IMR-90 (cell line): ENCODE measurements at regions not wholly inside any gene's neighbourhood (a gene's known extent, or its start where the extent isn't known, plus 50 kb on each side); places are given as distances from the start of the nearest gene placed in this dataset.

Experiments used
- ATAC-seq: fragments of 200-7000 bp; cut with Tn5 transposase; 2 replicates; pipeline ENCODE4 v1.9.1; 2020; ENCODE audit warnings: low read depth, mild to moderate bottlenecking, moderate library complexity
- BruUV-seq: library from RNA; stranded (reverse); fragments of 400-500 nt; replicated peaks from 2 replicates; lab custom pipeline; 2021; lab: Mats Ljungman, UMichigan
- CTCF ChIA-PET: fragments of 300-600 bp; formaldehyde crosslinking; extraction: SDS; loops from one replicate; lab custom pipeline; 2021; ENCODE audit warnings: antibody characterized with exemption; lab: Yijun Ruan, JAX
- POLR2A ChIA-PET: fragments of 300-600 bp; sonication (Branson Sonifier 250); formaldehyde crosslinking; loops from one replicate; lab custom pipeline; 2022; ENCODE audit warnings: antibody characterized with exemption; ENCODE audit not compliant: unreplicated experiment; lab: Charles Lee
- DNase-seq: peaks from one replicate; pipeline ENCODE4 v3.0.0; 2013
- H2AFZ ChIP-seq: replicated peaks from 2 replicates; pipeline ENCODE3; 2013; ENCODE audit warnings: low read length, mild to moderate bottlenecking; ENCODE audit not compliant: poor library complexity
- H2AK5ac ChIP-seq: 2 replicates; pipeline ENCODE4 v1.6.1; 2013; ENCODE audit warnings: low read depth, low read length, inconsistent platforms
- H2AK9ac ChIP-seq: replicated peaks from 2 replicates; pipeline ENCODE3; 2013; ENCODE audit warnings: mild to moderate bottlenecking, low read depth, low read length, moderate library complexity; ENCODE audit not compliant: poor library complexity
- H2BK120ac ChIP-seq: 2 replicates; pipeline ENCODE4 v1.6.1; 2013; ENCODE audit warnings: low read depth, low read length, inconsistent platforms
- H2BK15ac ChIP-seq: 3 replicates; pipeline ENCODE4 v1.6.1; 2013; ENCODE audit warnings: low read depth, low read length, inconsistent platforms
- H2BK20ac ChIP-seq: 2 replicates; pipeline ENCODE4 v1.6.1; 2013; ENCODE audit warnings: low read depth, mild to moderate bottlenecking, inconsistent platforms, low read length, moderate library complexity
- H2BK5ac ChIP-seq: 2 replicates; pipeline ENCODE4 v1.6.1; 2013; ENCODE audit warnings: mild to moderate bottlenecking, low read depth, low read length, inconsistent platforms; ENCODE audit not compliant: poor library complexity, severe bottlenecking
- H3K14ac ChIP-seq: replicated peaks from 2 replicates; pipeline ENCODE4 v1.6.1; 2013; ENCODE audit warnings: low read depth, low read length, inconsistent platforms
- H3K18ac ChIP-seq: 2 replicates; pipeline ENCODE4 v1.6.1; 2013; ENCODE audit warnings: low read depth, low read length, control low read depth
- H3K23ac ChIP-seq: 2 replicates; pipeline ENCODE4 v1.6.1; 2013; ENCODE audit warnings: low read depth, low read length, inconsistent platforms
- H3K27ac ChIP-seq: 2 replicates; pipeline ENCODE4 v1.5.1; 2013; ENCODE audit warnings: mild to moderate bottlenecking, control low read depth, low read length; ENCODE audit not compliant: insufficient read depth
- H3K27me3 ChIP-seq: 2 replicates; pipeline ENCODE4 v1.6.1; 2013; ENCODE audit warnings: low read length; ENCODE audit not compliant: control insufficient read depth, insufficient read depth
- H3K36me3 ChIP-seq: 2 replicates; pipeline ENCODE4 v1.6.1; 2013; ENCODE audit warnings: low read length, mixed read lengths; ENCODE audit not compliant: control insufficient read depth, insufficient read depth
- H3K4ac ChIP-seq: 2 replicates; pipeline ENCODE4 v1.6.1; 2013; ENCODE audit warnings: low read depth, low read length, inconsistent platforms
- H3K4me1 ChIP-seq: 2 replicates; pipeline ENCODE4 v1.6.1; 2013; ENCODE audit warnings: low read length, mixed read lengths; ENCODE audit not compliant: control insufficient read depth, insufficient read depth
- H3K4me2 ChIP-seq: 2 replicates; pipeline ENCODE4 v1.6.1; 2013; ENCODE audit warnings: low read depth, mild to moderate bottlenecking, control low read depth, low read length, moderate library complexity
- H3K4me3 ChIP-seq: 2 replicates; pipeline ENCODE4 v1.5.1; 2013; ENCODE audit warnings: low read depth, mild to moderate bottlenecking, control low read depth, low read length, moderate library complexity; ENCODE audit not compliant: insufficient read depth
- H3K56ac ChIP-seq: 2 replicates; pipeline ENCODE4 v1.6.1; 2013; ENCODE audit warnings: low read length, inconsistent platforms; ENCODE audit not compliant: insufficient read depth; ENCODE audit errors: extremely low read depth
- H3K79me1 ChIP-seq, 2 experiments: 2 replicates each; pipeline ENCODE4 v1.6.1; 2013; ENCODE audit warnings: low read length in 2 of 2, inconsistent platforms in 1 of 2, low read depth in 1 of 2
- H3K9ac ChIP-seq: 2 replicates; pipeline ENCODE4 v1.6.1; 2013; ENCODE audit warnings: low read depth, low read length, control low read depth
- H3K9me1 ChIP-seq: 2 replicates; pipeline ENCODE4 v1.6.1; 2013; ENCODE audit warnings: low read length, inconsistent platforms; ENCODE audit not compliant: insufficient read depth
- H3K9me3 ChIP-seq: 2 replicates; pipeline ENCODE4 v1.6.1; 2013; ENCODE audit warnings: low read length; ENCODE audit not compliant: control insufficient read depth, insufficient read depth
- H4K20me1 ChIP-seq: 2 replicates; pipeline ENCODE4 v1.6.1; 2013; ENCODE audit warnings: low read length, inconsistent platforms; ENCODE audit not compliant: insufficient read depth
- H4K5ac ChIP-seq: 2 replicates; pipeline ENCODE4 v1.6.1; 2013; ENCODE audit warnings: mild to moderate bottlenecking, low read depth, low read length, control low read depth
- H4K8ac ChIP-seq, 2 experiments: 2 replicates each; pipeline ENCODE4 v1.6.1; 2013; ENCODE audit warnings: low read depth in 2 of 2, low read length in 2 of 2, control low read depth in 1 of 2, inconsistent platforms in 1 of 2
- H4K91ac ChIP-seq: 2 replicates; pipeline ENCODE4 v1.6.1; 2013; ENCODE audit warnings: low read depth, low read length, inconsistent platforms; ENCODE audit not compliant: insufficient read depth
- MAZ ChIP-seq: IDR thresholded peaks from 2 replicates; pipeline ENCODE4 v1.6.1; 2012; ENCODE audit warnings: low read depth, mild to moderate bottlenecking, low read length, improper control_type of control experiment, moderate library complexity, borderline replicate concordance
- RAD21 ChIP-seq: IDR thresholded peaks from 2 replicates; pipeline ENCODE4 v1.6.1; 2012; ENCODE audit warnings: low read length, improper control_type of control experiment
- SMC3 ChIP-seq: fragments of 150-350 bp; IDR thresholded peaks from 2 replicates; pipeline ENCODE4 v1.6.1; 2016; ENCODE audit warnings: low read depth, mild to moderate bottlenecking, antibody characterized with exemption, low read length, moderate library complexity
- WGBS, 2 experiments: methylation state at CpG; one replicate each; pipeline versions ENCODE4 v1.1.5 to v1.1.7; 2013; ENCODE audit warnings: missing lambda C conversion rate in 2 of 2; ENCODE audit not compliant: insufficient read length in 1 of 2; ENCODE audit errors: extremely low coverage in 2 of 2; 5-methylcytosine and 5-hydroxymethylcytosine counted together
- dilution Hi-C: fragments of 300-500 bp; cut with HindIII; formaldehyde crosslinking; loops from one replicate; pipeline ENCODE4 v1.14.3; 2018; ENCODE audit warnings: low sequenced_read_pairs; ENCODE audit not compliant: unreplicated experiment
- in situ Hi-C: fragments of 300-500 bp; cut with MboI; formaldehyde crosslinking; loops from 3 replicates; pipeline ENCODE4 v1.14.3; 2019; ENCODE audit warnings: low sequenced_read_pairs, inconsistent platforms, mixed read lengths
- intact Hi-C: fragments of 100-400 bp; cut with micrococcal nuclease; formaldehyde crosslinking; loops from 2 replicates; pipeline ENCODE4 v1.10.0; 2022
- TF ChIP-seq, protein P1 (sequence below): conservative IDR thresholded peaks from 2 replicates; pipeline ENCODE4 v1.5.1; 2012; ENCODE audit warnings: mild to moderate bottlenecking, low read depth, low read length, improper control_type of control experiment

DNA sequence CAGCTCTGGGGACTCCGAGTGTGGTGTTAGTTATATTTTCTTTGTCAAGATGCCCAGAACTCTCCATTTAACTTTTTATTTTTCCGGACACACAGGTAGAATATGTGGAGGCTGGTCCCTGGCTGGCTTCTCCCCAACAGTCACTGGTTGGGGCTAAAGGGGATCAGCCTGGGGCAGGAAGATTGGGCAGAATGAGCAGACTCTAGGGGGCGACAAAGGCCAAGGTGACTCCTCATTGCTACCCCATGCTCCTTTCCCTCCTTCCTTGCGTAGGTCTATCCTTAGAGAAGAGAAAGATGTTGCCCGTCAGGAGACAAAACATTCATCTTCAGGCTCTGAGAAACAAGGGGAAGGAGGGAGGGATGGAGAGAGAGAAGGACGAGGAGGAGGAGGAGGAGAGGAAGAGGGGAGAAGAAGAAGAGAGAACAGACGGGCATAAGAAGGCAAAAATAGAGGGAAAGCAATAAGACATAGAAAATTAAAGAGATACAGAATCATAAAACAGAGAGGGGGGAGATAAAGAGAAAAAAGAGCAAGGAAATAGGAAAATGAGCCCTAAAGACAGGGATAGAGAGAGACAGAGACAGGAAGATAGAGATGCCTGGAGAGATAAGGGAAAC is 89.9 kb downstream of the FOXD2 start:
- no peak overlapping the region for H3K4ac ChIP-seq
- no peaks in the 10 kb centered on the region for H3K9me3 ChIP-seq
- H2BK20ac ChIP-seq: no peak overlapping the region
- H3K36me3 ChIP-seq: no peaks in the 10 kb centered on the region
- H2AFZ ChIP-seq: no peak overlapping the region
- no peaks in the 10 kb centered on the region for H3K79me1 ChIP-seq
- no peak overlapping the region for H3K4me3 ChIP-seq
- no peak overlapping the region for H2BK5ac ChIP-seq
- BruUV-seq: no TSS peak
- no peaks in the 10 kb centered on the region for H3K4me1 ChIP-seq
- no peak overlapping the region for H3K9ac ChIP-seq
- no CpG with 5 or more reads among the region's 7 CpGs for WGBS, 2 experiments
- no peak for ATAC-seq
- peaks cover 5% of the 10 kb centered on the region; the same call in 1 of the 2 replicates for H3K27me3 ChIP-seq
- H2AK5ac ChIP-seq: no peak overlapping the region
- dilution Hi-C loops: no loop called here
- TF ChIP-seq SMC3: peak; percentile 36
- TF ChIP-seq, protein P1, sequence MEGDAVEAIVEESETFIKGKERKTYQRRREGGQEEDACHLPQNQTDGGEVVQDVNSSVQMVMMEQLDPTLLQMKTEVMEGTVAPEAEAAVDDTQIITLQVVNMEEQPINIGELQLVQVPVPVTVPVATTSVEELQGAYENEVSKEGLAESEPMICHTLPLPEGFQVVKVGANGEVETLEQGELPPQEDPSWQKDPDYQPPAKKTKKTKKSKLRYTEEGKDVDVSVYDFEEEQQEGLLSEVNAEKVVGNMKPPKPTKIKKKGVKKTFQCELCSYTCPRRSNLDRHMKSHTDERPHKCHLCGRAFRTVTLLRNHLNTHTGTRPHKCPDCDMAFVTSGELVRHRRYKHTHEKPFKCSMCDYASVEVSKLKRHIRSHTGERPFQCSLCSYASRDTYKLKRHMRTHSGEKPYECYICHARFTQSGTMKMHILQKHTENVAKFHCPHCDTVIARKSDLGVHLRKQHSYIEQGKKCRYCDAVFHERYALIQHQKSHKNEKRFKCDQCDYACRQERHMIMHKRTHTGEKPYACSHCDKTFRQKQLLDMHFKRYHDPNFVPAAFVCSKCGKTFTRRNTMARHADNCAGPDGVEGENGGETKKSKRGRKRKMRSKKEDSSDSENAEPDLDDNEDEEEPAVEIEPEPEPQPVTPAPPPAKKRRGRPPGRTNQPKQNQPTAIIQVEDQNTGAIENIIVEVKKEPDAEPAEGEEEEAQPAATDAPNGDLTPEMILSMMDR: peak; percentile 33
- no peak for TF ChIP-seq MAZ
- TF ChIP-seq RAD21: peak; percentile 38; the same call in 1 of the 2 replicates
- no peak overlapping the region for H2BK120ac ChIP-seq
- no peak overlapping the region for H2AK9ac ChIP-seq
- in situ Hi-C loops: no loop called here
- no peak overlapping the region for H3K18ac ChIP-seq
- no peak overlapping the region for H4K5ac ChIP-seq
- H2BK15ac ChIP-seq: no peak overlapping the region
- H3K23ac ChIP-seq: no peak overlapping the region
- H3K27ac ChIP-seq: no peak overlapping the region
- H4K8ac ChIP-seq: no peak overlapping the region
- POLR2A ChIA-PET: no interaction called here
- H3K4me2 ChIP-seq: no peak overlapping the region
- no peak overlapping the region for H3K56ac ChIP-seq
- H3K9me1 ChIP-seq: no peaks in the 10 kb centered on the region
- H3K14ac ChIP-seq: no peak overlapping the region
- intact Hi-C loops: no loop called here
- CTCF ChIA-PET: interaction anchor here (1.1 kb wide), 1 partner anchor 138 kb away, joined by 3 read pairs; no protein-coding TSS in a partner anchor
- no peak overlapping the region for H4K91ac ChIP-seq
- H4K20me1 ChIP-seq: no peaks in the 10 kb centered on the region
- no peak for DNase-seq
